ENCODE measurements at regions not wholly inside any gene's neighbourhood (a gene's known extent, or its start where the extent isn't known, plus 50 kb on each side); places are given as distances from the start of the nearest gene placed in this dataset.

- TF ChIP-seq CTCF (IDR thresholded peaks at IDR 0.05): no peak
- TF ChIP-seq POLR2AphosphoS5 (IDR thresholded peaks at IDR 0.05): no peak
- no peak for TF ChIP-seq POLR2A (IDR thresholded peaks at IDR 0.05)
- TF ChIP-seq EP300 (IDR thresholded peaks at IDR 0.05): no peak
These were observed 177.3 kb upstream of the SLIT2 start for GRCh38 chr4:20074450-20074849.
